ENCODE measurements at regions not wholly inside any gene's neighbourhood (a gene's known extent, or its start where the extent isn't known, plus 50 kb on each side); places are given as distances from the start of the nearest gene placed in this dataset.
"Not testable (repeated sequence)": the region's sequence is repeated elsewhere in the genome, so short reads cannot be mapped to it uniquely, and the experiment has no call there.

DNA sequence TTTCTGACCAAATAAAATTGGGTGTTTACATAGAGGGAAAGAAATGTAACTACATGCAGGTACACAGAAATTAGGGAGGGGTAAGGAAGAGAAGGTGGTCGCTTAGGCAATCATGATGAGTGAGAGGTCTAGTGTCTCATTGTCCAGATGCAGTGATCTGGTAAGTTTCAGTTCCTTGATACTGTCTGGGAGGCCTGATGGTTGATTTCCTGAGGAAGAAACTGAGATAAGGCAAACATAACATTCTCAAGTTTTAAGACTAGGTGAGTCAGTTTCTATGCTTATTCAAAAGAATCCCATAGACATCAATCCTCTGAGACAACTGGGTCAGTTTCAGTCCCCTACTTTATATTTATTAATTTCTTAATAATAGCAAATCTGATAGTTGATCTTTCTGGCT is 843.3 kb upstream of the CDH10 start:
- H3K9me3 Mint-ChIP-seq: peaks cover 0 to 30% (median 12%) of the 10 kb centered on the region in 9 donors
- H3K4me1 Mint-ChIP-seq: no peaks in the 10 kb centered on the region
- POLR2A ChIA-PET: no interaction called here
- no peaks in the 10 kb centered on the region for H3K27me3 Mint-ChIP-seq
- no peak for ATAC-seq
- H3K27ac Mint-ChIP-seq: no peak overlapping the region
- H3K4me3 Mint-ChIP-seq: no peak overlapping the region
- DNase-seq: no peak
- peaks cover 0 to 3% (median 0%) of the 10 kb centered on the region in 3 donors for H3K36me3 Mint-ChIP-seq

DNA sequence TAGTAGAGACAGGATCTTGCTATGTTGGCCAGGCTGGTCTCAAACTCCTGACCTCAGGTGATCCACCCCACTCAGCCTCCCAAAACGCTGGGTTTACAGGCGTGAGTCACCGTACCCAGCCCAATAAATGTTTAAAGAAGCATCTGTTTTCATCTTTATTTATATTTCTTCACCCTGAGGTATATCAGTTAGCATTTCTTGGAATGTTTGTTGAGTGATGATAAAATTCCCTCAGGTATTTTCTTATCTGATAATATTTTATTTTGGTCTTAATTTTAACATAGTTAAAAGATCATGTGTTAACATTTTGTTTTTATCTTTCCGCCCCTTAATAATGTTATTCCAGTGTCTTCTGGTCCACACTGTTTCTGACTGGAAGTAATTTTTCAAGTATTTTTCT is 839.6 kb upstream of the CDH10 start:
- DNase-seq: no peak
- no peak for ATAC-seq
- Mint-ChIP-seq H3K9me3 (peaks cover 0 to 30% (median 12%) of the 10 kb centered on the region in 9 donors), H3K27ac (no peak overlapping the region), H3K27me3 (no peaks in the 10 kb centered on the region), H3K4me1 (no peaks in the 10 kb centered on the region), H3K36me3 (peaks cover 0 to 3% (median 0%) of the 10 kb centered on the region in 3 donors), H3K4me3 (no peak overlapping the region)
- POLR2A ChIA-PET: no interaction called here

DNA sequence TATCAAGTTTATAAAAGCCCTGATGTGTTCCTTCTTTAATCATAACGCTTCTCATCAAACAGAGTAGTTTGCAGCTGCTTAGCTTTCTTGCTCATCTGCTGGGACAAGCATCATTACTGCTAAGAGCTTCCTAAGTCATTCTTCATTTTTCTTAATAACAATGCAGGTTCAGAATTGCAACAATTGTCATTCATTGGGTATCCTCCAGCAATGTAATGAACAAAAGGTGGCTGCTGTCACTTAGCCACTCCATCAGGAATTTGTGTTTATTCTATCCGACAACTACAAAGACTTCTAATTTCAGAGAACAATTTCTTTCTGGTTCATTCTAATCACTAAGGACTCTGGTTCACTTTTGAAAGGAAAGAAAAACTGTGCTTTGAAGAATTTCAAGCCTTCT is 836.7 kb upstream of the CDH10 start:
- Mint-ChIP-seq H3K4me3 (no peak overlapping the region), H3K27me3 (no peaks in the 10 kb centered on the region), H3K9me3 (peaks cover 0 to 23% (median 3%) of the 10 kb centered on the region in 9 donors), H3K27ac (no peak overlapping the region), H3K36me3 (no peaks in the 10 kb centered on the region), H3K4me1 (no peaks in the 10 kb centered on the region)
- ATAC-seq (no peak), DNase-seq (no peak)
- POLR2A ChIA-PET: no interaction called here

DNA sequence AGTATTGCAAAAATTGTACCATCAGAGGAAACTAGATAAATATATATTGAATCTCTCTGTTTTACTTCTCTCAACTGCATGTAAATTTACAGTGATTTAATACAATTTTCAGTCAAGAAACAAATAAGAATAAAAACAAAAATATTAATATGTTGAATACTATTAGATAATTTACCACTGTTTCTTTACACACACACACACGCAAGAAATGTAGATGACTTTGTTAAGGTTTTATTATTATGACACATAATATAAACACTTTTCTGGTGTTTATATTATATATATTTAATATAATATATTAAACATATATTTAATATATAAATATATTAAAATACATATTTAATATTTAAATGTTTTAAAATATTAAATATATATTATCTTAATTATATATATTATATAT is 814.3 kb upstream of the CDH10 start:
- Mint-ChIP-seq H3K4me1 (no peaks in the 10 kb centered on the region), H3K27ac (no peak overlapping the region), H3K4me3 (no peak overlapping the region), H3K9me3 (peaks cover 10 to 22% (median 14%) of the 10 kb centered on the region in 9 donors), H3K27me3 (no peaks in the 10 kb centered on the region), H3K36me3 (peaks cover 0 to 1% (median 0%) of the 10 kb centered on the region in 3 donors)
- POLR2A ChIA-PET: no interaction called here
- DNase-seq (no peak), ATAC-seq (no peak)

DNA sequence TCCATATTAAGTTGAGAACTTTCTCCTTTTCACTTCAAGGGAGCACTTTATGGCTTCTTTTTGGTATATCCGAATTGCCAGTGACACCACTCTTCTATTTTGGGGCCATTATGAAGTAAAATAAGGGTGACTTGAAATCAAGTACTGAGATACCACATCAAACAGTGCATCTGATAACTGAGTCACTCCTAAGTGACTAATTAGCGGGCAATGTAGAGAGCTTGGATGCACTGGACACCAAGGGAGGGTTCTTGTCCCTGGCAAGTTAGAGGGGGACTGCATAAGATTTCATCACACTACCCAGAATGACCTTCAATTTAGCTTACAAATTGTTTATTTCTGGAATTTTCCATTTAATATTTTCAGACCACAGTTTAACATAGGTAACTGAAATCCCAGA is 813.9 kb upstream of the CDH10 start:
- H3K9me3 Mint-ChIP-seq: peaks cover 10 to 22% (median 13%) of the 10 kb centered on the region in 9 donors
- H3K4me3 Mint-ChIP-seq: no peak overlapping the region
- DNase-seq: no peak
- H3K27me3 Mint-ChIP-seq: no peaks in the 10 kb centered on the region
- no peak overlapping the region for H3K27ac Mint-ChIP-seq
- no peaks in the 10 kb centered on the region for H3K4me1 Mint-ChIP-seq
- no peaks in the 10 kb centered on the region for H3K36me3 Mint-ChIP-seq
- peak in 1 of 2 donors; percentile 18 for ATAC-seq
- POLR2A ChIA-PET: no interaction called here

DNA sequence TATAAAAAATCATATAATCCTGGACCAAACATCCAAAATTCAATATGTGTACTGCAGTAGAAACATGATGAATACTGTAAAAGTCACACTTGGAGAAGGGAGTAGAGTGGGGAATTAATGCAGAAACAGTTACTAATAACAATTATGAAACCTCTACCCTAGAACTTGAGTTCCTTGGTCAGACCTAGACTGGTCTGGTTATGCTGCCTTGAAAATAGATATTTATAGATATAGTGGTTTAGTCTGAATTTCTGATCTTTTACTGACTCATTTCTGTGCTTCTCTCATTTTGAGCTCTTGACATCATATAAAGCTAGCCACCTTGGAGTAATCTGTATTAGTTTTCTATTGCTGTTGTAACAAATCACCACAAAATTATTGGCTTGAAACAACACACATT is 808.7 kb upstream of the CDH10 start:
- POLR2A ChIA-PET: no interaction called here
- Mint-ChIP-seq H3K4me1 (no peaks in the 10 kb centered on the region), H3K9me3 (peaks cover 5 to 33% (median 13%) of the 10 kb centered on the region in 9 donors), H3K36me3 (no peaks in the 10 kb centered on the region), H3K27me3 (no peaks in the 10 kb centered on the region), H3K4me3 (no peak overlapping the region), H3K27ac (no peak overlapping the region)
- DNase-seq: no peak
- ATAC-seq: no peak

DNA sequence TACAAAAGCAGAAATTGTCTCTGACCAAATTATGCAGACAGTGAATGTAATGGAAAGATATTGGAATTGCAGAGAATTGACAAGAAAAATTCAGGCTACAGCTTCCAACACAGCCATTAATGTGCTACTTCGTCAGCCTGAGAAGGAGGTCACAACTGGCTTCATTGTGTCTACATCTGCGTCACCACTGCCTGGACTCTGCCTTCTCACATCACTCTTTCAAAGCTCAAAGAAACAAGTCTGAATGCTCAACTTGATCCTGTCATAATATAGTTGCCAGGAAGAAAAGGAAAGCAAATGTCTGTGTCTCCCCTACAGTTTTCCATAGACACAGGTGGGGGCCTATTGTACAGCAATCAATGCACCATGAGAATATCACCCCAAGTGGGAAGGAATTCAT is 806.5 kb upstream of the CDH10 start:
- DNase-seq: no peak
- Mint-ChIP-seq H3K4me1 (no peaks in the 10 kb centered on the region), H3K36me3 (no peaks in the 10 kb centered on the region), H3K4me3 (no peak overlapping the region), H3K27me3 (no peaks in the 10 kb centered on the region), H3K27ac (no peak overlapping the region), H3K9me3 (peaks cover 4 to 29% (median 11%) of the 10 kb centered on the region in 9 donors)
- POLR2A ChIA-PET: no interaction called here
- no peak for ATAC-seq

DNA sequence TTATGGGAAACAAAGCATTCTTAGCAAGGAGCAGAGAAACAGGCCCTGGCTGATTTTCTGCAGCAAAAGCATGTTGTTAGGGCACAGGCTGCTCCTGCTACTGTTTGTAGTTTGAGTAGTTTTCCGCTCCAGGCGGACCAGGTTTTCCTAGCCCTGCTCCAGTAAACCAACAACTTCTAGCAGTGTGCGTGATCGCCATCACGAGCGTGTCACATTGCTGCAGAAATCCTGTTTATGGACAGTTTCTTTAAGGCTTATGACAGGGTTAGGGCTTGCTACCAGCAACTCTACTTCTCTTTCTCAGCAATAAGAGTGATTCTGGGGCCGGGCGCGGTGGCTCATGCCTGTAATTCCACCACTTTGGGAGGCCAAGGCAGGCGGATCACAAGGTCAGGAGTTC is 803.9 kb upstream of the CDH10 start:
- POLR2A ChIA-PET: no interaction called here
- H3K4me3 Mint-ChIP-seq: no peak overlapping the region
- DNase-seq: no peak
- no peak for ATAC-seq
- H3K4me1 Mint-ChIP-seq: no peaks in the 10 kb centered on the region
- H3K9me3 Mint-ChIP-seq: peaks cover 0 to 26% (median 4%) of the 10 kb centered on the region in 9 donors
- H3K36me3 Mint-ChIP-seq: peaks cover 0 to 4% (median 0%) of the 10 kb centered on the region in 3 donors
- no peak overlapping the region for H3K27ac Mint-ChIP-seq
- no peaks in the 10 kb centered on the region for H3K27me3 Mint-ChIP-seq

DNA sequence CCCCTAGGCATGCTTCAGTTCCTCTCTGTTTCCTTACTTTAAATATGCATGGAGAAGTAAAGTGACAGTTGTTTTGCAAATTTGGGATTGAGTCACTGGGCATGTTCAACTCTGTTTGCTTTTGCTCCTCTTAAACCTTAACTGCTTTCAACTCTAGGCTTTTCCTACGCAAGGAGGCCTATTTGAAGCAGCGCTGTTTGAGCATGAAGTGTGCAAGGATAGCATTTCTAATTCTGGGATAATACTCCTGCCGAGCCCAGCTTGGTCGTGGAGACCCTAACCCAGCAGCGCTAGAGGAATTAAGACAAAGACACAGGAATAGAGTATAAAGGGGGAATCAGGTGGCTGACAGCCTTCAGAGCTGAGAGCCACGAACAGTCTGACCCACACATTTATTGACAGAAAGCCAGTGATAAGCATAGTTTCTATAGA is 803.4 kb upstream of the CDH10 start:
- Mint-ChIP-seq H3K36me3 (peaks cover 0 to 4% (median 0%) of the 10 kb centered on the region in 3 donors), H3K4me1 (no peaks in the 10 kb centered on the region), H3K9me3 (peaks cover 0 to 26% (median 4%) of the 10 kb centered on the region in 9 donors), H3K27me3 (no peaks in the 10 kb centered on the region), H3K4me3 (no peak overlapping the region), H3K27ac (no peak overlapping the region)
- DNase-seq (no peak), ATAC-seq (no peak)
- POLR2A ChIA-PET: no interaction called here

DNA sequence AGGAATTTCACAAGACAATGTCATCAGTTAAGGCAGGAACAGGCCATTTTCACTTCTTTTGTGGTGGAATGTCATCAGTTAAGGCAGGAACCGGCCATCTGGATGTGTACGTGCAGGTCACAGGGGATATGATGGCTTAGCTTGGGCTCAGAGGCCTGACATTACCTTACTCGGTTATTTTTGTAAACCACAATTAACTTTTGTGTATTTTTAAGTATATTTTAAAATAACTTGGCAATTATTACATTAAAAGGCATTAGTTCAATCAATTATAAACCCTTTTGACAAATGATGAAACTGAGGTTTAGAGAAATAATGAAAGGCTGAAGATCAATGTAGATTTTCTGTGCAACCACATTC is 801.3 kb upstream of the CDH10 start:
- H3K27me3 Mint-ChIP-seq, H3K27ac Mint-ChIP-seq, DNase-seq, H3K4me3 Mint-ChIP-seq, POLR2A ChIA-PET, H3K36me3 Mint-ChIP-seq, H3K4me1 Mint-ChIP-seq, ATAC-seq: not testable (repeated sequence)
- peaks cover 0 to 18% (median 3%) of the 10 kb centered on the region in 9 donors for H3K9me3 Mint-ChIP-seq

DNA sequence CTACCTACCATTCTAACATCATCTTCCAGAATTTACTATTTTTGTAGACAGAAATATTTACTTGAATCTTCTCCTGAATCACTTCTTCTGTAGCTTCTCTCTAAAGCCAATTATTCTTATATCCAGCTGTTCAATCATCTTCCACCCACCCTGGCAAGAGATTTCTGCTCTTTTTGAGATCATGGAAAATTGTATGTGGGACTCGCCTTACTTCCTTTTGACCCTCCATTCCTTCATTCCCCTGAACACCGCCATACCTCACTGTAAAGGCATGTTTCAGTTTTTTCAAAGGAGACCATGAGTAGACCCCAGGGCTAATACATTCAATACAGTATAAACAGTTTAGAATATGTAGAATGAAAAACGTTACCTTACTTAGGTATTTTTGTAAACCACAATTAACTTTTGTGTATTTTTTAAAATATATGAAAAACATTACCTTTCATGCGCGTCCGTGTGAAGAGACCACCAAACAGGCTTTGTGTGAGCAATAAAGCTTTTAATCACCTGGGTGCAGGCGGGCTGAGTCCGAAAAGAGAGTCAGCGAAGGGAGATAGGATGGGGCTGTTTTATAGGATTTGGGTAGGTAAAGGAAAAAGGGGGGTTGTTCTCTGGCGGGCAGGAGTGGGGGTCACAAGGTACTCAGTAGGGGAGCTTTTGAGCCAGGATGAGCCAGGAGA is 800.7 kb upstream of the CDH10 start:
- ATAC-seq, POLR2A ChIA-PET, H3K27me3 Mint-ChIP-seq, DNase-seq, H3K4me3 Mint-ChIP-seq, H3K27ac Mint-ChIP-seq, H3K36me3 Mint-ChIP-seq, H3K4me1 Mint-ChIP-seq: not testable (repeated sequence)
- H3K9me3 Mint-ChIP-seq: peaks cover 0 to 20% (median 5%) of the 10 kb centered on the region in 9 donors

DNA sequence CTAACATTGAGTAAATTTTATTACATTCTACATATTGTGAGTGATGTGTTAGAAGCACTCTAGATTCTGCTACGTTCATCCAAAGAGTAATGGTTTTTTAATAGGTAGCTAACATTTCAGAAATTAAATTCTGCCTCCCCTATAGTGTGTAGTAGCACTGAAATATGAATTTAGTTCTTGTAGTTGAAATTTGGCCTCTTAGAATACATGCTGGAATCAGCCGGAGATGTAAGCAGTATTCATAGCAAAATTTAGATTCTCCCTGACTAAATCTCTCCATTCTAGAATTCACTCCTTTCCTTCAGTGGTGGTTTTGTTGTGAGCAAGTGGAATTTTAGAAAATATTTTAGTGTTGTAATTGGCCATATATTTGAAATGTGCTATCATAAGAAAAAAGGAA is 799.9 kb upstream of the CDH10 start:
- POLR2A ChIA-PET: no interaction called here
- H3K36me3 Mint-ChIP-seq: peaks cover 0 to 4% (median 0%) of the 10 kb centered on the region in 3 donors
- peaks cover 0 to 14% (median 5%) of the 10 kb centered on the region in 9 donors for H3K9me3 Mint-ChIP-seq
- no peak overlapping the region for H3K27ac Mint-ChIP-seq
- no peaks in the 10 kb centered on the region for H3K4me1 Mint-ChIP-seq
- H3K27me3 Mint-ChIP-seq: no peaks in the 10 kb centered on the region
- no peak overlapping the region for H3K4me3 Mint-ChIP-seq
- DNase-seq (no peak), ATAC-seq (no peak)

DNA sequence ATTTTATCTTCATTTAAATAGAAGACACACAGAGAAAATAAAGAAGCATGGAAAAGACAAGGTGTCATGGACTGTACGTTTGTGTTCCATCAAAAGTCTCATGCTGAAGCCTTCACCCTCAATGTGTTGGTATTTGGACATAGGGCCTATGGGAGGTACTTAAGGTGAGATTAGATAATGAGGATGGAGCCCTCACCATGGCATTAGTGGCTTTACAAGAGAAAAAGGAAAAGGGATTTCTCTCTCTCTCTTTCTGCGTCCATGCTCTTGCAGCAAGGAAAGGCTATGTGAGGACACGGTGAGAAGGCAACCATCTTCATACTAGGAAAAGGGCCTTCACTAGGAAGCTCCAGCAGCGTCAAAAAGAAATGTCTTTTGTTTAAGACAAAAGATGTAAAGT is 797.0 kb upstream of the CDH10 start:
- H3K4me1 Mint-ChIP-seq: no peaks in the 10 kb centered on the region

DNA sequence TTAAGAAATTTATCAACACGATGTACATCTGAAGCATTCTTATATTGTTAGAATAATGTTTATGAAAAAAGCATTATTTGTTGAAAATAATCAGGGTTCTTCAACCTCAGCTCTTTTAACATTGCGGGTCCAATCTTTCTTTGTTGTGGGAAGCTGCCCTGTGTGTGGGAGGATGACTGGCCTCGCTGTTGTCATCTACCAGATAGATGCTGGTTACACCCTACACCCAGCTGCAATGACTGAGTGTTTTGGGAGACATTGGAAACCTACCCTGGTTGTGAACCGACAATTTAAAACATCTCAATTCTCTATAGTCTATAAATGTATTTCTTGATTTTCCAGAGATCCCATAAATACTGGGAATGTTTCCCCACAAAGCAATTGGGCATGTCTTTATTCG is 794.2 kb upstream of the CDH10 start:
- ATAC-seq (no peak), DNase-seq (no peak)
- Mint-ChIP-seq H3K36me3 (no peaks in the 10 kb centered on the region), H3K4me3 (no peak overlapping the region), H3K4me1 (no peaks in the 10 kb centered on the region), H3K9me3 (peaks cover 0 to 18% (median 6%) of the 10 kb centered on the region in 9 donors), H3K27me3 (no peaks in the 10 kb centered on the region), H3K27ac (no peak overlapping the region)
- POLR2A ChIA-PET: no interaction called here

More for the DNA sequence above, 797.0 kb upstream of the CDH10 start:
- ATAC-seq (no peak), DNase-seq (no peak)
- H3K27me3 Mint-ChIP-seq: no peaks in the 10 kb centered on the region
- peaks cover 0 to 4% (median 0%) of the 10 kb centered on the region in 3 donors for H3K36me3 Mint-ChIP-seq
- peaks cover 0 to 14% (median 4%) of the 10 kb centered on the region in 9 donors for H3K9me3 Mint-ChIP-seq
- POLR2A ChIA-PET: no interaction called here
- H3K27ac Mint-ChIP-seq: no peak overlapping the region
- no peak overlapping the region for H3K4me3 Mint-ChIP-seq

All from naive thymus-derived CD8-positive, alpha-beta T cell (primary cell).